G401 (cell line): ENCODE measurements at regions not wholly inside any gene's neighbourhood (a gene's known extent, or its start where the extent isn't known, plus 50 kb on each side); places are given as distances from the start of the nearest gene placed in this dataset.
"Not testable (repeated sequence)": the region's sequence is repeated elsewhere in the genome, so short reads cannot be mapped to it uniquely, and the experiment has no call there.

ENCODE experiments used
- DNase-seq: peaks from one replicate; pipeline ENCODE4 v3.0.0-alpha.2; 2015; ENCODE audit warnings: low spot score
- in situ Hi-C: cut with HindIII; loops from 2 replicates; pipeline ENCODE4 v1.10.0; 2016; ENCODE audit warnings: low sequenced_read_pairs, mixed read lengths

GRCh38 chr5:6088706-6089105, 289.6 kb downstream of the MED10 start:
- in situ Hi-C loops: no loop called here
- DNase-seq: no peak

DNA sequence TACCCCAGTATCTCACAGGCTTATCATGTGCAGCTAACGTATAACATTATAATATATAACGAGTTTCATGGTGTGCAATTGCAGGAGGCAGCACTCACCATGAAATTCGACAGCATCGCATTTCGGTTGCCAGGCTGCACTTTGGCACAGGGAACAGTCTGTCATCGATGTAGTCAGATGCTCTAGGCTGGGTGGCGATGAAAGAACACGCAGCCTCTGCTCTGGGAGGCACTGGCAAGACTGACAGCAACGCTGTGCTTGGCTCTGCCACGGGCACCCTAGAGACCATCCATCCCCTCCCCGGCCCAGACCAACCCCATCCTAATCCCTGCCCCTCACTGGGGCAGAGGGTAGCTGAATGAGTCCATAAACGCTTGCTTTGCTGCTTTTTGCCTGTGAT, 290.8 kb downstream of the MED10 start:
- DNase-seq: peak; percentile 79
- in situ Hi-C loops: no loop called here

DNA sequence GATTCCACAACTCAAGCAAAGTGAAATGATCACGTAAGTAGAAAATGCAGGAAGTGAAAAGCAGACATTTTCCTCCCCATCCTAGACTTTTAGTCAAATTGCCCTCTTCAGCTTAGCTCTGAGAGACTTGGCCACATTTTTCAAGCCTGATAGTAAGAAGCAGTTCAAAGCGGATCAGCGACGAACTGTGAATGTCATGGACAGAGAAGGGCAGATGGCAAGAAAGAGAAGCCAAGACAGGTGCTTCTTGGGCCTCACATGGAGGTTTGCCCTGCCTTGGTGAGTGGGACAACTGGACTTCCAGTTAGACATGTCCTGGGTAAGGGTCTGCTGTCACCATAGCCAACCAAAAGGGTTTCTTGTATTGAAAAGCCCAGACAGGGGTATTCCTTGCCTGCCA, 291.5 kb downstream of the MED10 start:
- peak; percentile 66 for DNase-seq
- in situ Hi-C loops: no loop called here

DNA sequence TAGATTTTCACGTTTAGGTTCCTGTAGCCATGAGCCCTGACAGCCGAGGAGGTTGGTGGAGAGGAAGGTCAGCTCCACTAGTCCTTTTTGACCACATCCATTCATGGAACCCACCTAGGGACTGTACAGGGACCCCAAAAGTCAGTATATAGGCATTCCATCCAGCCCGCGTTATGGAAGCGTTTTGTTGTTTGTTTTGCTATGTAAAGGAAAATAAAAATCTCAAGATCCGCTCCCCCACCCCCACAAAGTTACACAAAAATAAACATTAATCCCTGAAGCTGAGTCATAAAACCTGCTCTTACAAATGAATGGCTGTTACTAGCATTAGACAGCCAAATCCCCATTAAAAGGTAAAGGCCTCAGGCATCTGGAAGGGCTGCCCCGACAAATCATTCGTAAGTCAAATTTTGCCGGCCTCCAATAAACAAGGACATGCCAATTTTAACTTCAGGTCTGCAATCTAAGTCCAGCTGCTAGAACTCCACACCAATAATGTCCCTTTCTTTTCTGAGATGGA, 292.9 kb downstream of the MED10 start:
- in situ Hi-C loops: no loop called here
- DNase-seq: no peak

GRCh38 chr5:6084836-6085235, 293.5 kb downstream of the MED10 start:
- DNase-seq: no peak
- in situ Hi-C loops: no loop called here

- in situ Hi-C loops: no loop called here
- DNase-seq: no peak
Observed at GRCh38 chr5:6084376-6084775, 294.0 kb downstream of the MED10 start.

DNA sequence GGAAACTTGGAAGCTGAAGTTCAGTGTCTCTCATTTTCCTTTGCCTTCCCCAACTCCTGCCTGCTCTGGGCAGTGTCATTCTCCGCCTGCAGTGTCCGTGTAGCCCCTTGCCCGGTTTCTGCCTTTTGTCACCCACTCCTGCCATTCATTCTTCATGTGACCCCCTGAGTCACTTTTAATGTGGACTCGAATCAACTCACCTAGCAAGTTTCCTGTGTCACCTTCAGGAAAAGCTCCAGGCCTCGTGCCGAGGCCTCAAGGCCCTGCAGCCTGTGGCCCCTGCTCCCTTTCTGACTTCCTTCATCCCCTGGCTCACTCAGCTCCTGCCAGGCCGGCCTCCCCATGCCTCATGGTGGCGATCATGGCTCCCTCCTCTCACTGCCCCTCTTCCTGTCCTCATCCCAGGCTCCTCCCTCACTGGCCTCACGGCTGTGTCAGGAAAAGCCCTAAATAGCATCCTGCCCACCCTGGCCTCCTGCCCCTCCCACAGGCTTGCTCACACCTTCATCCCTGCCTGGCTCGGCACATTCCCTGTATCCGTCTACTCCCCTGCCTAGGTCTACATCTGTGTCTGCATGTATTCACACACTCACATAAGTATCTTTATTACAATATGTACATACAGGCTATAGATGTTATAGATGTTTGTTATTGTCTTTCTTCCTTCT, 294.9 kb downstream of the MED10 start:
- DNase-seq: no peak
- in situ Hi-C loops: no loop called here

DNA sequence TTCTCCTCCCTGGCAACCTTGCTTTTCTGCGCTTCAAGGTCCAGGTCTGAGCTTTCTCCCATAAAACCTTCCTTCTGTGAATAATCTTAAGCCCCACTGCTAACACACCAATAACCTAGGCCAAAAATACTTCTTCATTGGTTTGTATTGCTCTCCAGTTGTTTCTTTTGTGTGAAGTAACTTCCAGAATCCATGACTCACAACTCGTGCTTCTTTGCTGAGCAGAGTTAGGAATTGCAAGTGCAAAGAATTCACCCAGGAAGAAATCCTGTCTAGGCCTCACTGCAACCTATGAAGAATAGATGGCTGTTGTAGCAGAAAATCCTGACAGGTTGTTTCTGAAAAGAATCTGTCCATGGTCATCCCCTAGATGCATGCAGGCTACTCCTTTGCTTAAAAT, 295.7 kb downstream of the MED10 start:
- DNase-seq: no peak
- in situ Hi-C loops: no loop called here

GRCh38 chr5:6081727-6082210, 296.6 kb downstream of the MED10 start:
- in situ Hi-C loops: no loop called here
- no peak for DNase-seq

DNA sequence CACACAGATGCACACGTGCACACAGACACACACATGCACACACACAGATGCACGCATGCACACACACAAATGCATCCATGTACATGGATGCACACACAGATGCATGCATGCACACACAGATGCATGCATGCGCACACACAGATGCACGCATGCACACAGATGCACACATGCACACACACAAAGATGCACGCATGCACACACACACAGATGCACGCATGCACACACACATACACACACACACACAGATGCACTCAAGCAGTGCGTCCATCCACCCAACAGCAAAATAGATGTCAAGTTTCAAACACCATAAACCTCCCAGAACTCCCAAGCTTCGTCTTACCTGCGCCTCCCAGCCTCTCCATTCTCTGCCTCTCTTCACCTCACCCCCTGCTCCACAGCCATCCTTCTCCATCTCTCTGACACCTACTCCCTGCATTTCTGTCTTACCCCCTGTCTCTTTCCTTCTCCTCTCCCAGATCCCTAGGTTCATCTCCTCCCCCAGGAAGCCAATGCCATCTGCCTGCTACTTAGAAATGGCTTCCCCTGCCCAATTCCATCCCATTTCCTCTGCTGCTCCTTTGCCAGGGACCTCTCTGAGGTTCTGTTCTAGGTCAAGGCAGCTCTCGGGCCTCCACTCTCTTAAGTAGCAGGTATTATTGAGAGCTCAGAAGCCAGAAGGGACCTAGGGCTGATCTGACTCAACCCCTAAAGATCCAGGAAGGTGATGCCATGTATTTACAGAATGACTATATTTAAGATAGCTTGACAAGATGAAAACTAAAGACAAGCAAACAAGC, 297.2 kb downstream of the MED10 start:
- in situ Hi-C loops: no loop called here
- peak; percentile 46 for DNase-seq

- DNase-seq: no peak
- in situ Hi-C loops: no loop called here
Observed at GRCh38 chr5:6080436-6080835, 297.9 kb downstream of the MED10 start.

DNA sequence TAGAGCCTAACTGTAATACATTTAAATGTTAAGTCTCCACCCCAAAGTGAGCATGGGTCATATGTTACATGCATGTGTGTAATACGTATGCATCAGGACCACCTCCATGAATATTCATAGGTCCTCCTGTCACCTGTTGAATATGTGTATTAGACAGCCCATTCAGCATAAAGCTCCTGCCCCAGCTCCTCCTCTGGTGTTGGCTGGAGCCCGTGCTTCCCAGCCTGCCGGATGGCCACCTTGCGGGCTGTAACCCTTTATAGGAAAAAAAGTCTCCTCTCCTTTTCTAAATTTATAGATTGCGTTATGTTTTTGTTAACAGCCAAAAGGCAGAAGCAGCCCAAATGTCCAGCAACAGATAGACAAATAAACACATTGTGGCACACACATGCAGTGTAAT, 299.5 kb downstream of the MED10 start:
- DNase-seq: no peak
- in situ Hi-C loops: no loop called here

- in situ Hi-C loops: no loop called here
- no peak for DNase-seq
Observed at GRCh38 chr5:6076341-6077239, 301.8 kb downstream of the MED10 start.

- DNase-seq, in situ Hi-C loops: not testable (repeated sequence)
Observed at GRCh38 chr5:6072488-6072887, 305.9 kb downstream of the MED10 start.

- in situ Hi-C loops: no loop called here
- DNase-seq: no peak
Observed at GRCh38 chr5:6069496-6070185, 308.7 kb downstream of the MED10 start.

DNA sequence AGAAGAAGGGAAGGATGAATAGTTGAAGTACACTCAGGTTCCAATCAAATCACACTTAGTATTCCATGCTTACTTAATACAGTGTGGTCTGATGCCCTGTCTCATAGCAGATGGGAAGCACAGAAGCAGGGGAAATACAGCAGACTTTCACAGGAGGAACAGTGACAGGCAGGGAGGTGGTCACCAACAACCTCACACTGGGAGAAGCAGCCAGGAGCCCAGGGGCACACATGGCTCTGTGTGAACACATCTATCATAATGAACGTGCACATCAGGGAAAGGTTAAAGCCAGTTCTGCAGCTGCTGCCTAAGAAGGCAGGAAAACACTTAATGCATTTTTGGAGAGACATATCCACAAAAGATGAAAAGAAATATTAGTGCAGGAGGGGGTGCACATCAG, 312.3 kb downstream of the MED10 start:
- DNase-seq: no peak
- in situ Hi-C loops: no loop called here

DNA sequence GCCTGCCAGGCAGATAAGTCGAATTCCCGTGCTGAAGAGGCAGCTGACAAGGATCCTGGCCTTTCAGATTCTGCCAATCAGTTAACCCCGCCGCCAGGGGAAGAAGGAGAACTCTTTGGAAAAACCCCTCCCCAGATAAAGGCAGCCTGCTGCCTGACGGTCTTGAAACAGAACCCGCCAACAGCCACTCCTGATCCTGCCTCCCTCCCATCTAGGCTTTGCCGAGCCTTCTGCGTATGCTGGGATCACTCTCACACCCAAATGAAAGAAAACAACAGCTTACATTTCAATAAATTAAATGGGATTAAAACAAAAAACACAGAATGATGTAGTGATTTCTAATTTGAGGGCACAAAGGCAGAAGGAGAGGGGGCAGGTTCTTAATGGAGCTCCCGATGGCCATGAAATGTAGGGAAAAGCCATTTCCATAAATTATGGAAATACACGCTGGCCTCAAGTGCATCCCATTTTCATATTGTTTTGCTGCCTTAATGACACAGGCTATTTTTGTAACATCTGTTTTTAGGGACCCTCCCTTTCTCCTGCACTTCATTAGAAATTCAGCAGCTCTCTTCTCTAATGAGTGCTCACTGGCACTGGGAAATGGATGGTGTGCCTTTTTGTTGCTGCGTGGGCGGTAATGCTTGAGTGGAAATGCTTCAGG, 319.1 kb downstream of the MED10 start:
- in situ Hi-C loops: no loop called here
- DNase-seq: no peak

DNA sequence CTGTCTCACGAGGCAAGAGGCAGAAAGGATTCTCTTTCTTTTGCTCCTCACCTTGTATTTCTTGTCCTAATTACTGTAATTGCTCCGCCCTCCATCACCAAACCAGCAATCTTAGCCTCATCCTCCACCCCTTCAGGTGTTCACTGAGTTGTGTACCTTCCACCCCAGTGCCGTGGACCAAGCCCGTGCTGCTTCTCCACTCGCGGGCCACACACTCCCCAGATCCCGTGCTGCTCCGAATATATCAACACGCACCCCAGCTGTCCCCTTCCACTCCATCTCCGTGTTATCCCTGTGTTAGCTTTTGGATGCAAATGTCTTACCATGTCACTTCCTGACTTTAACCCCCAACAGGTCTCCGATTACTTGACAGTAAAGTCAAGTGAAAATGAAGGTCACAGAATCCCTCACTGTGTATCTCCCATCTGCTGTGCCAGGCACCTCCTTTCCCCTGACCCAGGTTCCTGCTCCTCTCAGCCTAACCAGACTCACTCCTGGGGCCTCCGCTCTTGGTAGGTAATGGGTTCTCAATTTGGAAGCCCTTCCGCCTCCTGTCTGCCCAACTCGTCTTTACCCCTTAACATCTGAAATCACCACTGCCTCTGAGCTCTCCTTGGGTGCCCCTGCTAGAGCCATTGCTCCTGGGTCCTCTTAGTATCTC, 320.2 kb downstream of the MED10 start:
- in situ Hi-C loops: no loop called here
- DNase-seq: no peak
